HG02678 (cell line): ENCODE measurements at regions not wholly inside any gene's neighbourhood (a gene's known extent, or its start where the extent isn't known, plus 50 kb on each side); places are given as distances from the start of the nearest gene placed in this dataset.
A peak's percentile ranks its signal among the peaks of the same experiment; 100 is the strongest.
"Not testable (repeated sequence)": the region's sequence is repeated elsewhere in the genome, so short reads cannot be mapped to it uniquely, and the experiment has no call there.

ENCODE experiments used
- ATAC-seq: cut with Tn5 transposase; IDR thresholded peaks from one replicate; pipeline ENCODE4 v1.9.1; 2021; ENCODE audit warnings: mild to moderate bottlenecking, moderate library complexity; ENCODE audit not compliant: unreplicated experiment

DNA sequence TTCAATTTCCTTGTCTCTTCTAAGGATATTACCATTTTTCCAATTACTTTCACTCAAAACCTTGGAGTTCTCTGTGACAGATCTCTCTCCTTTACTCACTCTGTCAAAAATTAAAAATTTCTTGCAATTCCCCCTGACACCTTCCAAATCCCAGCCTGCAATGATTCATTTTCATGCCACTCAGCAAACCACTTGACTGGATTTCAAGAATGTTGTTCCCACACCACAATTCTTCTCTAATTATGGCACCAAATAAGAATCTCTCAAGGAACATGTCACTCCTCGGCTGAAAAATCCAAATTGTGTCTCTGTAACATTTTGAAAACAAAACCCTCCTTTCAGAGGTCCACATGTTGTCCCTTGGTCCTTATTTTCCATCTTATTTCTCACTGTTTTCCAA, 438.9 kb upstream of the ZP4 start:
- no peak for ATAC-seq

DNA sequence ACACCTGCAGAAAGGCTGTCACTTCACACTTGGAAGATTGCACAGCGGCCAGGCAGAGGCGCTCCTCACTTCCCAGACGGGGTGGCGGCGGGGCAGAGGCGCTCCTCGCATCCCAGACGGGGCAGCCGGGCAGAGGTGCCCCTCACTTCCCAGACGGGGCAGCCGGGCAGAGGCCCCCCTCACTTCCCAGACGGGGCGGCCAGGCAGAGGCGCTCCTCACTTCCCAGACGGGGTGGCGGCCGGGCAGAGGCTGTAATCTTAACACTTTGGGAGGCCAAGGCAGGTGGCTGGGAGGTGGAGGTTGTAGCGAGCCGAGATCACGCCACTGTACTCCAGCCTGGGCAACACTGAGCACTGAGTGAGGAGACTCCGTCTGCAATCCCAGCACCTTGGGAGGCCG, 436.3 kb upstream of the ZP4 start:
- not testable (repeated sequence) for ATAC-seq

DNA sequence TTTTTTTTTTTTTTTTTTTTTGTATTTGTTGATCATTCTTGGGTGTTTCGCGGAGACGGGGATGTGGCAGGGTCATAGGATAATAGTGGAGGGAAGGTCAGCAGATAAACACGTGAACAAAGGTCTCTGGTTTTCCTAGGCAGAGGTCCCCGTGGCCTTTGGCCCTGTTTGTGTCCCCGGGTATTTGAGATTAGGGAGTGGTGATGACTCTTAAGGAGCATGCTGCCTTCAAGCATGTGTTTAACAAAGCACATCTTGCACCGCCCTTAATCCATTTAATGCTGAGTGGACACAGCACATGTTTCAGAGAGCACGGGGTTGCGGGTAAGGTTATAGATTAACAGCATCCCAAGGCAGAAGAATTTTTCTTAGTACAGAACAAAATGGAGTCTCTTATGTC, 435.8 kb upstream of the ZP4 start:
- ATAC-seq = not testable (repeated sequence)

DNA sequence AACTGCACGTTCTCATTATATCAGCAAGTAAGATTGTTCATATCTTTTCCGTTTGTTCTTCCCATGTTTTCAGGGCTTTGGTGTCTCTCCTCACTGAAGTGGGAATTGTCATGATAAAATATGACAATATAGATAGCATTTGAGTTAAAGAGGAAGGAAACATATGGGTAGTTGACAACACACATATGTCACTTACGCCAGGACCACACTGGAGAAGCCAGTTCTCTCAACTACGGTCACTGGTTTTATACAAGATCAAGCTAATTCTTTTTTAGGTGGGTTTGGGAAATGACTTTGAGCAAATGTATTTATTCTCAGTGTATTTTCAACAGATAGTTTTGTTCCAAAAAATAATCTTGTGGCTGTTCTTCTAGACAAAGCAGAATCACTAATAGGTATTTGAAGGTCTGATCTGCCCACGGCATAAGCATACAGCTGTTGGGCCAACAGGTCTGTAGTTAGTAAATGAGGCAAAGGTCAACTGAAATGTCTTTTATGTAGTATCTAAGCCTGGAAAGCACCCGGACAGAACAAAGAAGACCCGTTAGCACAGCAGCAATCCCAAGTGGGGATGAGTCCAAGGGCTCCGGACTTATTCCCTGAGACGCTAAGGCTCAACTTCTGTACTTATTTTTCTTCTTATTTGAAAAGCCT, 433.6 kb upstream of the ZP4 start:
- no peak for ATAC-seq

DNA sequence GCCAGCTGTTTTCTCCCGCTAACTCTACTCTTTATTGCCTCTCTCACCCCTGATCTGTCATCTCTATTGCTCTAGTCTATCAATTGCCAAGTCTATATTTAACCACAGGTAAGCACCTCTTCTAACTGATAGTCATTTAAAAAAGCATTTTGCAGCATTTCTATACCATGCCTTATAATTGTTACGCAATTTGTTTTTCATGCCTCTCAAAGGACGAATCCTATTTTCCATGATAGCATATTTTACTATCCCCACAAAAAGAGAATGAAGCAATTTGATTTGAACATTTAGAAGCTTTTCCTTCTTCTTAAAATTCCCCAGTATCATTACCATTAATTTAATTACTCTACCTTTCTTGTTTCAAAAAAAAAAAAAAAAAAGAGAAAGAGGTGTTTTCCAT, 432.8 kb upstream of the ZP4 start:
- no peak for ATAC-seq

DNA sequence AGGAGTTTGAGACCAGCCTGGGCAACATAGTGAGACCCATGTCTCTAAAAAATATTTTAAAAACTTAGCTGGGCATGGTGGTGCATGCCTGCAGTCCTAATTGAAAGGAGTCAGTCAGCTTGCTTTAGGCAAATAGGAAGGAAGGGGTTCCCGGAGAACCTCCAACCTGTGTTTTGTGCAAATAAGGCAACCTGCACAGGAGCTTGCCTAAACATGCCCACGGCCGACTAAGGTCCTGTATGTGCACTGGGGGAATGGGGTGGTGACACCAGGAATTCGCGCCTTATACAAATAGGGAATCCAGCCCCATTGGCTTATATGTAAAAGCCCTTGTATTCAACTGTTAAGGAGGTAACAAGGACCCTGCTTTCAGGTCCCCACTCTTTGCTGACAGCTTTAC, 429.2 kb upstream of the ZP4 start:
- no peak for ATAC-seq

DNA sequence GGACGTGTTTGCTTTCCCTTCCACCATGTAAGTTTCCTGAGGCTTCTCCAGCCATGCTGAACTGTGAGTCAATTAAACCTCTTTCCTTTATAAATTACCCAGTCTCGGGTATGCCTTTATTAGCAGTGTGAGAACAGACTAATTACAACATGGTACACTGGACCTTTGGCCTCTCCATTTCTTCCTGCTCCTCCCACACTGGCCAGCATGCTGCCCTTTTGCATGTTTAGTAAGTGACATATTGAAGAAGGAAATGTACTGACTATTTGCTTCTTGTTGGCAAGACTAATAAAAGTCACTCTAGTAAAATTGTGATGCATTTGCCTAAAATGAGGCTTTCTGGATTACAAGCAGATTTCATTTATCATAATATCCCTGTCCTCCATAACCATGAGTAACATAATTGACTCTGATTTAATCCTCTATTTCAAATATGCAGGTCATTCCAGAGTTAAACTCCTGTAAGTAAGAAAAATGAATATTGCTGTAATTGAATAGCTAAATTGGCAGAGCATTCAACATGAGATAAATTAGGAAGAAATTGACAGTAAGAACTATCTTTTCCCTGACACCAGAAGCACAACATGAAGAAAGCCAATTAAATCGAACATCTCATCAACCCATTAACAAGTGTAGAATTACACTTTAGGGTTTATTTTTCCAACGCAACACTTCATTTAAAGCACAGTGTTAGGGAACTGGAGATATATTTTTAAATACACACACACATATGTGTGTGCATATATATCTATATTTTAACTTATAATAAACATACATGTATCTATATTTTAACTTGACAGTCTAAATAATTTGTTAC, 427.8 kb upstream of the ZP4 start:
- no peak for ATAC-seq

DNA sequence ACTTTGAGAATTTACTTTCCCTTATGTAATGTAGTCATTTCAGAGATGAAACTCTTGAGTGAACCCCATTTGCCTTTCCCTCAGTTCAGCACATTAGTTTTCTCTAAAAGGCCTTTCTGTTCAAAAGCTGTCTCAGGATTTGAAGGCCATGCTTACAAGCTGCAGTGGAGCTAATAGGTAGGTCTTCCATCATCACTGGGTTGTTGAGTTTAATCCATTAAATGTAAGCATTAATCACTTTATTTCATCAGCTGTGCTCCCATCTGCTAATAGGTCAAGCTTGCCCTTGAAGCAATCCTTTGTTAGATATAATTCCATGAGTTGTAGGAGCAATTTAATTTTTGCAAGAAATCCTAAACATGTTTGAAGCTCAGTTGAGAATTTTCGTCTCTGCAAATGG, 422.2 kb upstream of the ZP4 start:
- no peak for ATAC-seq

DNA sequence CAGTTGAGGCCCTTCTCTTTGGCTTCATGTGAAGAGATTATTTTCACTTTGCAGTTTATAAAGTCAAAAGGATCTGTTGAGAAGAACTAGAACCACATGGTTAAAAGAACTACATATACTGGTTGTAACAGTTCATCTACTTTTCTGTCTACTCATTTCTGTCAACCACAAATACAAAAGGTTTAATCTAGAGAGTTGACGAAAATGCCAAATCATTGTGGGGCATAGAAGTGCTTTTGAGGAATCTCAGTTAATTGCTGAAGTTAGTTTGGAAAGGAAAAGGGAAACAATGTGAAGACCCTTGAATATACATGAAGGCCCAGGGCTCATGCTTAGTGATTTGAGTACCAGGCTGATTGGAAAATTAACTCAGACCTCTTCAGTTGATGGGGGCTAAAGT, 415.7 kb upstream of the ZP4 start:
- no peak for ATAC-seq

DNA sequence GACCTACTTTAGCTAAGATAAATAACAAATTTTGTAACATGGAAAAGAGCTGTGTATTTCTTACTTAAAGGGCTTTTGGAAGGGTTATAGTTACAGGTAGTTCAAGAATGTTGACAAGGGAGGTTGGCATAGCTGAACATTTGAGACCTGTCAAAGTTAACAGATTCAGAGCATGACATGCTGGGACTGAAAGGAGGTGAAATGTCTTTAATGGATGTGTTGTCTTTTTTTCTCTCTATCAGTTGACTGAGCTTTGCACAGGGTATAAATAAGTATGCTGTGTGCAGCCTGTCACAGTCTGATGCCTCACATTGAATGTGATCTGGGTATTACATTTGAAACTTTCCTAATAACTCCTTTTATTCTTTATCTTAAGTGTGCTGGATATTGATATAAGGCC, 411.9 kb upstream of the ZP4 start:
- no peak for ATAC-seq

DNA sequence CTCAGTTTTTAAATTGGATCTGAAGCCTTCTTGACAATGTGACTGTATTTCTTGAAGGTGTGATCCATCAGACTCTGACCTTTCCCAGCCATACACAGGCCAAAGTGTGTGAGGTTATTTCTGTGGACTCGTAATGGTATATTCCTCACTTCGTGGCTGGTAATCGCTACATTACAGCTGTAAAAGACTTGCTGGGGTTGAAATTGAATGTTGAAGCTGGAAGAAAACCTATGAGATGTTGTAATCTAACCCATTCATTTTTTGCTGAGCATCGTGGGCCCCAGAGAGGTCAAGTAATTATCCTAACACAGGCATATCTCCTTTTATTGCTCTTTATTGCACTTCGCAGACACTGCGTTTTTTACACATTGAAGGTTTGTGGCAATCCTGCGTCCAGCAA, 405.6 kb upstream of the ZP4 start:
- ATAC-seq = no peak

DNA sequence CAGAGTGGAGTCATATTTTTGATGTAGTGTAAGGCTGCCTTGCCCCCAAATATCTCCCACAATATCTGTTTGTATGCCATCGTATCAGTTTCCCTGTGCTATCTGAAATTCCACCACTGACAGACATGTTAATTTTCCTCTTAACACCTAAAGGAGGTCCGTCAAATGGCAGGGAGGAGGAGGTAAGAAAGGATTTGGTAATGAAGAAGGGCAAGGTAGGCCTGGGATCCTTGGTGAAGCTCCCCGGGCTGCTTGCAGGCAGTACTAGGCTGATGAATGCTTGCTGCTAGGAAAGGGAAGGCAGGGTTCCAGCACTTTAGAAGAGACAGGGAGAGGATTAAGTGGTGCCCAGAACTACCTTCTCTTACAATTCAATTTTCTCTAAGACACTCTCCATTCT, 402.4 kb upstream of the ZP4 start:
- no peak for ATAC-seq

DNA sequence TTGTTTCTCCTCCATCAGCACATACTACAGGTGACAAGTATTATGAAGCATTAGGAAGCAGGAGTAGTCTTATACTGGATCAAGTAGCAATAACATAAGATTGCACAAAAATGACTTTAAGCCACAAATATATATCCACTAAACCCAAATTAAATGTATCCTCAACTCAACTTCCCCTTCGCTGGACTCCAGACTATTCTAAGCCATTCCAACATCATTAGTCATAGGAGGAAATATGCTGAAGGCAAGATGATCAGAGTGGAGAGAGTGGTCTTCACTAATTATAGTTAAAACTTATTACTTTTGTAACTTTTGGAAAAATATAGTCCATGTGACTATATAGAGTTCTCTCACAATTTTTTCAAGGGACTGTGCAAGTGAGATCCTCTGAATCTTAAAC, 390.7 kb upstream of the ZP4 start:
- ATAC-seq = no peak

DNA sequence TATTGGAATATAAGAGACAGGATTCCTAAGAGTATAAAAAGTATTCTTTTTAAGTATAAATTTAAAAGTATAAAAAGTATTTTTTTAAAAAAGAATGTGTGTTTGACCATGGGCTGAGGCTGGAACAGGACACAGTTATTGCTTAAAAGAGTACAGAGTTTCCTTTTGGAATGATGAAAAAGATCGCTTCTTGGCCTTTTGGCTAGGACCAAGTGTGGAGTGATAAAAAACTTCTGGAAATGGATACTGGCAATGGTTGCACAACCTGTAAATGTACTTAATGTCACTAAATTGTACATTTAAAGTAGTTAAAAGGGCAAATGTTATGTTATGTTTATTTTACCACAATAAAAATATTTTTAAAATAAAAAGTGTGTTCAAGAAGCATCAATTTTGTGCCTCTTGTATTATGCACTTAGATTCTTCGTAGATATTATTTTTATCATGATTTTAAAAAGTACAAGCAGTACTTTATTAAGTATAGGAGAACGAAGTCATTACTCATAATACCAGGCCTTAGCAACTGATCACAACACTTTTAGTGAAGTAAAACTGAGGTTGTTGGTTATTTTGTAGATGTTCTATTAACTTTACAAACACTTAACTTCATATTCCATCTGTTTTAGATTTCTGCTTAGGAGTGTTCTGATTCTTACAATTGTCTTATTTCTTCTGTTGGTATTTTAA, 389.1 kb upstream of the ZP4 start:
- no peak for ATAC-seq

DNA sequence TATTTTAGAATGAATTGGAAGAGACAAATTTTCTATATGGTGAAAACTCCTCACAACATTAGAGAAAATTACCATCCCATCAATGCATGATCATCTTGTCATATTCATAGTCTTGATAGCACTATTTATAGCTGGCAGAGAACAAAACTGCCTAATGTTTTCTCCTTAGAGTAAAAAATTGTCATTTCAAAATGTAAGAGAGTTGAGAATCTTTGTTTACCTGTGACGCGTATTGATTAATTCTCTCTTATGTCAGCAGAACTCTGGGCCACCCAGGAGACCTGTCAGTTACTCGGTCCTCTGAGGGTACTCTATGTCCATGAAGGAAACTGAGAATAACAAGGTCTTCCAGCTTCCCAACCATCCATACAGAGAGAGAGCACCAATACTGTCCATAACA, 381.4 kb upstream of the ZP4 start:
- ATAC-seq = no peak

DNA sequence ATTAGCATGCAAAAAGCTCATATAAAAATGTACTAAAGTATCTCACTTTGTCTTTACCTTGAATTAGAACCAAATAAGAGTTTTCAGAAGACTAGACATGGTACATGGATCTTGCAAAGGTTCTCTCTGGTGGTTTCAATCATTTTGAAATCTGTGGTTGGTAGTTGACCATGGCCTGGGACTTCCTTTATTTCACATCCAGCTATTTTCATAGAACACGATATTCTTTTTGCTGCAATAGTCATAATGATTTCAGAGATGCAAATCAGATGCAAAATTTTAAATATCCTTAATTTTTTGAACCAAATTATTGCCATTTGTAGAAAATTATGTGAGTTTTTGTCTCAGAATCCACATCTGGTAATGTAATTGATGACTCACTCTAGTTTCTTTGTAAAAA, 375.1 kb upstream of the ZP4 start:
- ATAC-seq = no peak

DNA sequence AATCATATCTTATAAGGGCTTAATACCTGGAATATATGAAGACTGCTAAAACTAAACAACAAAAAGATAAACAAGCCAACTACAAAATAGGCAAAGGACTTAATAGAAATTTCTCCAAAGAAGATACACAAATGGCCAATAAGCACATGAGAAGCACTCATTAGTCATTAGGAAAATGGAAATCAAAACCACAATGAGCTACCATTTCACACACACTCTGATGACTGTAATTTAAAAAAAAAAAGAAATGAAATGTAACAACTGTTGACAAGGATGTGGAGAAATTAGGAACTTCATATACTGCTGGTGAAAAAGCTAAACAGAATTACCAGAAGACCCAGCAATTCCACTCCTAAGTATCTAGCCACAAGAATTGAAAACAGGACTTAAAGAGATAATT, 374.2 kb upstream of the ZP4 start:
- ATAC-seq = no peak

DNA sequence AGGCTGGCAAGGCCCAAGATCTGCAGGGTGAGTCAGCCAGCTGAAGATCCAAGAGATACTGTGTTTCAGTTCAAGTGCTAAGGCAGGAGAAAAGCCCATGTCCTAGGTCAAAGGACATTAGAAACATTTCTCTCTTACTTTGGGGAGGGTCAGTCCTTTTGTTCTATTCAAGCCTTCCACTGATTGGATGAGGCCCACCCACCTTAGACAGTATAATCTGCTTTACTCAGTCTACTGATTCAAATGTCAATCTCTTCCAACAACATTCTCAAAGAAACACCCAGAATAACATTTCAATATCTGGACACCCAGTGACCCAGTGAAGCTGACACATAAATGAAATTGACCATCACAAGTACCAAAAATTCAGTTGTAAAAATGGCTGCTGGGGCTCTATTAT, 367.8 kb upstream of the ZP4 start:
- ATAC-seq = no peak

DNA sequence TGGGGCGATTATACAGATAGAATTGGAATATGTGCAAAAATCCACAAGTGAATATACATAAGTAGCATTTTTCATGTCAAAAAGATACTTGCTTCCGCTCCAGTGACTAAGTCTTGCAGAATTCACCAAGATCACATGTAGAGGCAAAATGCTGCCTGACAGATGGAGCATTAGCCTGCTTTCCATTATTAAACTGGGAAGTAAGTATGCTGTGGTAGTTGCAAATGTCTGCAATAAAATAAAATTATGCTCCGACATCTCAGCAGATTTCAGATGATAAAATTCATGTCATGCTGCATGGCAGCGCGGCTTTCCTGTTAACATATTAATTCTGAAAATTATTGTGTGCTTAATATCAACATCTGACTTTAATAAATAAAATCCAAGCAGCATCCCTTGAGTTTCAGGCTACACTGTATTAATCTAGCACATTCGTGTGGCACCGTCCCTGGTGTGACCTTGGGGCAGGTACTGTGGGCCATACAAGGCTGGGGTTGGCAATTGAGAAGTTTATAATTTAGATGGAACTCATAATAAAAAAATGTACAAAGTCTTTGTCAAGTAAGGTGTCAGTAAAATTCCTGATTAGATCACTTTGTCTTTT, 366.4 kb upstream of the ZP4 start:
- no peak for ATAC-seq

DNA sequence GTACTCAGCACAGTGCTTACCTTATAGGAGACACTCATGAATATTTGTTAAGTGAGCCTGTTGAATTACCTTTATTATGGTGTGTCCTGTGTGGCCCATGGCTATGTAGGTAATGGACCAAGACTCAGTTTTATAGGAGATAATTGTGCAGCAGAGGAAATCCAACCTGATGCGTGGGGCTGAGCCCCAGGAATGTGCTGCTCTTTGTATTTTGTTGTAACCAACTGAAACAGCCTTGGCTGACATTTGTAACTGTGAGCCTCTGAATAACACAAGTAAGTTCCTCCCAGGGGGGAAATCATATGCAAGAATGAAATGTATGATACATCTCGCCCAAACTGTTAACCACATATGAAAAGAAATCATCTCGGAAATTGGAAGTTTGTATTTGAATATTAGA, 364.2 kb upstream of the ZP4 start:
- ATAC-seq = no peak

DNA sequence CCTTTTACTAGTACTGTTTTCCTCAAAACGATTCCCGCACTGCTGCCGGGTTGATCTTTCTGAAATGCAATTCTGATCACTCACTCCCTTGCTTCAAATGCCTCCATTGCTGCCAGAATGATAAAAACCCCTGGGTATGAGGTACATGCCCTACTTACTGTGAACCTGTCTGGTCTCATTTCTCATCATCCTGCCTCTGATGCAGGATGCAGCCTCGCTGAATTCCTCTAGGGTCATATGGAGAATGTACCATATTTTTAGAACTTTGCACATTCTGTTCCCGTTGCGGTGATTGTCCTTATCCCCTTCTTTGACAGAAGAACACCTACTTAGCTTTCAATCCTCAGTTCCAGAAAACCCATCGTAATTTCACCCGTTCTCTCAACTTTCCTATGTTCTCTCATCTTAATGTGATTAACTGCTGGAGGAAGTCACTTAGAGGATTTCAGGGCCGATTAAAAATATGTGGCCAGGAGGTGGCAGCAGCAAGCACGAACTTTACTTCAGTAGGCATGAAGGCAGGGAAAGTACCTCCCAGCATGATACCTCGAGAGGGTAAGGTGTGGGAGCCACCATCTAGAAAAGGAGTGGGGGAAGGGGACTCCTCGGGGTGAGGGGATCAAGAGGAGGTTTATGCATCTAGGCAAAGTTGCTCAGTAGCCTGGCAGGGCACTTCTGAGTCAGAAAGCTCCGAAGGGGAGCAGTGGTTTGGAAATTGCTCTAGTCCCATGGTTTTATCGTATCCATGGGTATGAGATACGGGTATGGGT, 361.5 kb upstream of the ZP4 start:
- peak; percentile 72 for ATAC-seq
